Fibroblast of the conjunctiva (primary cell): ENCODE measurements at regions not wholly inside any gene's neighbourhood (a gene's known extent, or its start where the extent isn't known, plus 50 kb on each side); places are given as distances from the start of the nearest gene placed in this dataset.

Source experiments
- DNase-seq: peaks from one replicate; pipeline ENCODE4 v3.0.0-alpha.2; 2010; ENCODE audit warnings: low read depth

DNA sequence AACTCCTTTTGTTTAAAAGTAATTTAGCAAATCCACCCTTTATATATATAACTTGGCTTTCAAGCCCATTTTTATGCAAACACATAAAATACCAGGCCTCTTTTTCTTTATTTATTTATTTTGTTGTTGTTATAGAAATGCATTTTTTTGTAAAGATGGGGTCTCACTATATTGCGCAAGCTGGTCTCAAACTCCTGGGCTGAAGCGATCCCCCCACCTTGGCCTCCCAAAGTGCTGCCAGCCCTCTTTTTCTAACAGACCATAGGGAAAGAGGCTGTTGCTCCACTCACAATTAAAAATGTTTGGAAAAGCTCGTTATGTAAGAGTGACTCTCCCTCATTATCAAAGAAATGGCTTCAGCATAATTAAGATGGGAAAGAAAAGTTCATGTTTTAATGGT is 440.9 kb downstream of the HACE1 start:
- DNase-seq, result no peak

DNA sequence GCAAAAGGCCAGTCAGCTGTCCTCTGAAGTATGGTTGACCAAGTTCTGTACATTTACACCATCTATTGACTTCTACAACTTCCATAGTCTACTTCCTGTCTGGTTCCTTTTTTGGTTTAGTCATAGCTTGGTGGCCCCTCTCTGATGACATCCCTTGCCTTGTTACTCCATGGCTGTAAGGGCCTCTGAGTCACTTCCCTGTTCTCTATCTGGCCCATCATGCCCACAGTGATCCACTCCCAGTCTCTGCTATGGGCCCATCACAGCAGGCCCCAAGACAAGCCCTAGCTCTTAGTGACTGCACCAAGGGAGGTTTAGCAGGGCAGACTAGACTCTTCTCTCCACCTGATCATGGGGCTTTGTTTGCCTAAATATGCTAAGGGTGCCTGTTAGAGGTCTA is 441.6 kb downstream of the HACE1 start:
- DNase-seq, result no peak

GRCh38 chr6:104414723-104415122 is 445.0 kb downstream of the HACE1 start:
- no peak for DNase-seq

DNA sequence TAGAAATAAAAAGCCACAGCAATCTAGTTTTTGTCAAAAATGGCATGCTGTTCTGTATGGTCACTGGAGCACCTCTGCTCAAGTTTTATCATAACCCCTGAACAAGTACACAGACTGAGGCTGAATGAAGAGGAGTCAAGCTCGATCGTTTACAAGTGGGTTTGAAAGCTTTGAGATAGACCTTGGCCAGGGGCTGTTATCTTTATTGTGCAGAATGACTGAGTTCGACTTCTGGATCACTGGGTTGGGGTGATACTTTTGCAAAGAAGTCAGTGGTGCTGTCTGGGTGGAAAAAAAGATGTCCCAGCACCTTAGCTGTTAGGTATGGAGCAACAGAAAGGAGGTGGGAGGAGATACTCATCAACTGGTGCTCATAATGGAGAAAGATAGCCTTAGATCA is 446.0 kb downstream of the HACE1 start:
- no peak for DNase-seq

- no peak for DNase-seq
These were observed 448.4 kb downstream of the HACE1 start for GRCh38 chr6:104411302-104411701.

DNA sequence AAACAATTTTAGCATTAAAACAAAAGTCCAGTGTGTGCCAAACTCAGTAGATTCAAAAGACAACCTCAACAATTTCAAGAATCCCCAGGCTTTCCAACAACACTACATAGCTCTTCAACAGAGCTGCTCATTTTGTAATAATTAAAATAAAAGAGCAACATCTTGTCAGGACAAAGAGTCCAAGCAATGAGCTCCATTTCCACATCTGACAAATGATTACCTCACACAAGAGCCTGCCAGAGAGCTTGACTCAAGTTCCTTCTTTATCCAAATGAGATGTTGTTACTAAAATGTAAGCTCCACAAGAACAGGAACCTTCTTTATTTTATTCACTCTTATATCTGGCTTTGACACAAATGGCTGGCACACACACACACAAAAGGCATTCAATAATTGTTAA is 449.8 kb downstream of the HACE1 start:
- DNase-seq, result peak; percentile 5

- no peak for DNase-seq
These were observed 451.8 kb downstream of the HACE1 start for GRCh38 chr6:104407957-104408356.

- DNase-seq, result peak; percentile 8
These were observed 455.3 kb downstream of the HACE1 start for GRCh38 chr6:104404377-104404776.

DNA sequence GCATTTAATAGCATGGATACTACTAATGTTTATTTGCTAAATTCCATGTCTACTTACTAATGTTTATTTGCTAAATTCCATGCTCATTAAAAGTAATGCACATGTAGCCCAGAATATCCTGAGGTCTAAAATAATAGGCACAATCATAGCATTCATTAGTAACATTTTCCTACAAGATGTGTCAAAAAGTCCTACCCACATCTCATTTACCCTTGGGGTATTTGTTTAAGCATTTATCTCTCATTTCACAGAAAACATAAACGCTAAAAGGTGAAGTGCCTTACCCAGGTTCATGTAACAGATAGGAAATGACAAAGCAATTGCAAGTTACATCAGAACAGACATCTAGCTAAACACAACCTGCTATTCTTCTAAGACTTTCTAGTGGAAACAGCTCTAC is 457.1 kb downstream of the HACE1 start:
- DNase-seq, result no peak

- DNase-seq, result no peak
These were observed 457.8 kb downstream of the HACE1 start for GRCh38 chr6:104401926-104402325.

DNA sequence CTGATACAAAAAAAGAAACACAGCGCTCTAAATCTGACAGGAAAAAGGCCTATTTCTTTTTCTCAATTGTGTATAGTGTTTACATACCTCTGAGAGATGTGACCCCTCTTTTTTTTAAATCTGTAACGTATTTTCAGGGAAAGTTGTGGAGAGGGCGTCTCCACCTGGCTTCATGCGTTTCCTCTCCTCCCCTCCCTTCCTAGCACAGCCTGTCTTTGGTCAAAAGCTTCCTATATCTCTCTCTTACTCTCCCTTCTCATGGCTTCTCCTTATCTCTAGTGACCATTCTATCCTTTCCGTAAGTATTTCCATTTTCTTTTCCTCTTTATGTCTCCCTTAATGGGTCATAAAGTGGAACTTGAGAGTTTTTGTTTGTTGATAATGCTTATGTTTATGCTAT is 458.9 kb downstream of the HACE1 start:
- DNase-seq, result no peak

DNA sequence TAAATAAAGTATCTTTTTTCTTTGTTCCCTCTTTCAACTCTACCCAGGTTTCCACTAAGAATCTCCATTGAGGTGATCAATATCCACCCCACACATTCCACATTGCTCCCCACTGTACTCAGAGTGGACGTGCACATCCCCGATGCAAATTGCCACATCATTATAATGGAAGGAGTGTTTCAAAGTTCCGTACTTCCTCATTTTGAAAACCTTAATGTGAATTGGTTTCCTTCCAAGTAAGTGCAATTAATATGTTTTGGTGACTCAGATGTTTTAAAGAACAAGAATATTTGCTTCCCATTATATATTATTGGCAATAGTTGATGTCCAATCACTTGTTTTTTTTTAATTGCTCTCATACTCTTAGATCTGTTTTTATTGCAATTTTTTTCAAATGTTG is 463.6 kb downstream of the HACE1 start:
- DNase-seq, result no peak

GRCh38 chr6:104381907-104382306 is 477.8 kb downstream of the HACE1 start:
- DNase-seq, result no peak

- no peak for DNase-seq
These were observed 494.1 kb downstream of the HACE1 start for GRCh38 chr6:104365451-104366234.

- no peak for DNase-seq
These were observed 501.8 kb downstream of the HACE1 start for GRCh38 chr6:104357928-104358327.

DNA sequence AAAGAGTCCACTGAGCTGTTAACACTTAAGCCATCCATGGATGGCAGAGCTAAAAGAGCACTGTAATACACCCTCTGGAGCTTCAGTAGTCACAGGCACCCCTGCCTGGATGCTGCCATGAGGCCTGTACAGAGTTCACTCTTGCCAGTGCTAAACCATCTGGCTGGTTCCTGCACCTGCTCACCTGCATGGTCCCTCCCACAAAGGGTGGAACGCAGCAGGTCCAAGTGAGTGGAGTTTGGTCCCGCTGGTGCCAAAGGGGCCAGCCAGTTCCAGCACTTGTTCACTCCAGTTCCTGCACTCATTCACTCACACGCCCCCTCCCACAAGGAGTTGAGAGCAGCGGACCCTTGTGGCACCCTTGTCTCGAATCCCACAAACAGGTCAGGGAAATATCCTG is 503.5 kb downstream of the HACE1 start:
- DNase-seq, result no peak

GRCh38 chr6:104349191-104349590 is 510.5 kb downstream of the HACE1 start:
- DNase-seq, result no peak

DNA sequence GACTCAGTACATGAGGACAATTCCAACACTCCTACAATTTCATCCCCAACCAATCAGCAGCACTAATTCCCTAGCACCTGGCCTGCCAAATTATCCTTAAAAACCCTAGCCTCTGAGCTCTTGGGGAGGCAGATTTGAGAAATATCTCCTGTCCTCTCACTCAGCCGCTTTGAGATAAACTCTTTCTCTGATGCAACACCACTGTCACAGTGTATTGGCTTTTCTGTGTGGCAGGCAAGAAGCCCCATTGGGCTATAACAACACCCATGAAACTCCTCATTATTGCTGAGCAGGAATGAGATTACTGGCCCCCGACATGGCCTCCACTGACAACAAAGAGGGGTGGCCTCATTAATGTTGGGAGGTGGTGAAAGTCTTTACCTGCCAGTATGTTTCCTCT is 515.5 kb downstream of the HACE1 start:
- DNase-seq, result no peak

DNA sequence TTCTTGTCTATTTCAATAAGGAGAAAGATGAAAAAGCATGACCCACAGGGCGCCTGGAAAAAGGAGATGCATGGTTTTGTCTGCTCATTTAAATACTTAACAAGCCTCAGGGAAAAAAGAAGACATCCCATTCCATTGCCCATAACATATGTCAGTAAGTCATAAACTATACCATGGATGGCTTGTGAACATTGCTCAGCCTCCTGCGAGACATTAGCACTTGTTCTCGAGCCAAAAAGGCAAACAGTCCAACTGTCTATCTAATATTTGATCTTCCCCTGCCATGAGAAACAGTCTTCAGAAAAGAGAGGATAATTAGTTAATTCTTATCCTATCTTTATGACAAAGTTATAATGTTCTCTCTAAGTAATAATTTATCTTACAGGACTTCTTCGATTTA is 527.4 kb downstream of the HACE1 start:
- DNase-seq, result no peak

DNA sequence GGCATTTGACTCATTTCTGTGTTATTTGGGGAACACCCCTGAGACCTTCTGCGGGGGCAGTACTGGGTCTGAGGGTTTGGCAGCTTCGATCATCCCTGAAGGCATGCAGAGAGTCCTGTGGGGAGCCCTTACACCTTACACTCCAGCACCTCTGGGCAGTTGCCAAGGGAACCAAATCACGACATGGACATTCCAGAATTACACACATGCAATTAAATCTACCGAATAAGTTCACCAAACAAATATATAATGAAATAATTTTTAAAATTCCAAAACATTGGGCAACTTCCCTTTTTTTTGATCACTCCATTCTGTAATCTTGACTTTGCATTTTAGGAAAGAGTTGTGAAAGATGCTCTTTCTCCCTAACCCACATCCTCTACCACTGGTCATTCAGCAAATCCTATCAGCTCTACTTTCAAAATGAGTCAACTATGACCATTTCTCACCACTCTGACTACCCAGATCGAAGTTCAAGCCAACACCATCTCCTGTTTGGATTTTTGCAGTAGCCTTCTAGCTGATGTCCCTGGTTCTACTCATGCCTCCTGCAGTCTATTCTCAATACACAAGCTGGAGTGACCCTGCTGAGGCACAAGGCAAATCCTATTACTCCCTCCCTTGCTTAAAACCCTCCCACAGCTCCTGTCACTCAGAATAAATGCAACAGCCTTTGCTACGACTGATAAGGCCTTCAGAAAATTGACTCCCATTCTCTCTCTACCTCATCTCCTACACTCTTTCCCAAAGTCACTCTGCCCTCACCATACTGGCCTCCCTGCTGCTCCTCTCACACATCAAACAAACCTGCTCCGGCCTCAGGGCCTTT is 533.3 kb downstream of the HACE1 start:
- DNase-seq, result peak; percentile 42

- DNase-seq, result peak; percentile 18
These were observed 534.2 kb downstream of the HACE1 start for GRCh38 chr6:104325341-104326172.

DNA sequence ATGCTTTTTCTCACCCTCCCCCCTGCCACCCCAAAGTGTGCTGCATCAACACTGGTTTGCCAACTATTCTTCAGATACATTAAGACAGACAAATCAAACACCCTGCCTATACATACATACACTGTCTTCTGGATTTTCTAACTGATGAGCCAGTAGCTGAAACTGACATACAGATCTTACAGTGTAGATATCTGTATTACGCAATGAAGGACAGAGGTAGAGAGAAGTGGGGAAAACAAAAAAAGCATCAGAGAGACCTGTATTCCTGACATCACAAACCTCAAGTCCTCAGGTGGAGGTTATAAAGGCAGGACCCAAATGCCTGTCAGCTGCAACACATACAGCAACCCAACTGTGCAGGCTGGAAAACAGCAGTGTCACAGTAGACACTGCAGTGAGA is 535.4 kb downstream of the HACE1 start:
- no peak for DNase-seq

DNA sequence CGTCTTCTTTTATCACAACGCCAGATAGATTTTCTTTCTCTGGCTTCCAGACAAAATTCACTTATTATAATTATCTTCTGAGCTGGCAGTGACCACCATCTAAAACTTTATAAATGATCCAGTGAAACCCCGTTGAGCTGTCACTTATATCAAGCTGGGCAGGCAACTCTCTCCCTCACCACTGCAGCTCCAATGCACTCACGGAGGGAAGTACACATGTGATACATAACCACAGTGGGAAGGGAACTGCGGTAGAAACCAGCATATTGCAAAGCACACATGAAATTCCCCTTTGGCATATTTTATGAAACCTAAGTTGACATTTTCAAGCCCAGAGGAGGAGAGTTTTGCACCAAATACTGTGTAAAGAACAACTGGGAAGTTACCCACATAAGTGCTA is 536.9 kb downstream of the HACE1 start:
- no peak for DNase-seq
